Natural killer cell (primary cell): ENCODE measurements at regions not wholly inside any gene's neighbourhood (a gene's known extent, or its start where the extent isn't known, plus 50 kb on each side); places are given as distances from the start of the nearest gene placed in this dataset.

Experiments
- ATAC-seq, 3 donors: fragments of 150-1000 bp in 2 of 3; fragments of 200-7000 bp in 1 of 3; cut with Tn5 transposase; 1 replicate in 1 of 3; 2 replicates in 2 of 3; pipeline ENCODE4 v1.10.0; 2021; ENCODE audit warnings: mild to moderate bottlenecking in 2 of 3, moderate library complexity in 2 of 3
- DNase-seq, 2 donors: peaks; one replicate each; pipeline versions ENCODE4 v3.0.0 to v3.0.0-alpha.2; 2013 to 2021; ENCODE audit warnings: mixed read lengths in 1 of 2
- H3K27ac ChIP-seq: one replicate; pipeline ENCODE4 v1.5.1; 2013; ENCODE audit warnings: mild to moderate bottlenecking, low read length
- H3K27me3 ChIP-seq: one replicate; pipeline ENCODE4 v1.6.1; 2013; ENCODE audit warnings: low read length; ENCODE audit not compliant: control insufficient read depth, insufficient read depth
- H3K36me3 ChIP-seq: one replicate; pipeline ENCODE4 v1.6.1; 2013; ENCODE audit warnings: low read length; ENCODE audit not compliant: control insufficient read depth, insufficient read depth
- H3K4me1 ChIP-seq: one replicate; pipeline ENCODE4 v1.6.1; 2013; ENCODE audit warnings: low read length; ENCODE audit not compliant: control insufficient read depth, insufficient read depth
- H3K4me3 ChIP-seq: one replicate; pipeline ENCODE4 v1.5.1; 2013; ENCODE audit warnings: low read length
- H3K9me3 ChIP-seq: one replicate; pipeline ENCODE4 v1.6.1; 2013; ENCODE audit warnings: low read length; ENCODE audit not compliant: control insufficient read depth, insufficient read depth
- H3K27ac Mint-ChIP-seq, 2 donors: one replicate each; pipeline ENCODE4 v1.8.0; 2022; ENCODE audit warnings: mild to moderate bottlenecking in 2 of 2, mixed read lengths in 2 of 2, moderate library complexity in 1 of 2
- H3K27me3 Mint-ChIP-seq, 2 donors: one replicate each; pipeline ENCODE4 v1.8.0; 2022; ENCODE audit warnings: low read depth in 2 of 2, mixed read lengths in 2 of 2
- H3K36me3 Mint-ChIP-seq: one replicate; pipeline ENCODE4 v1.8.0; 2022; ENCODE audit warnings: mixed read lengths
- H3K4me1 Mint-ChIP-seq, 2 donors: one replicate each; pipeline ENCODE4 v1.8.0; 2022; ENCODE audit warnings: mixed read lengths in 2 of 2
- H3K4me3 Mint-ChIP-seq: one replicate; pipeline ENCODE4 v1.8.0; 2022; ENCODE audit warnings: mild to moderate bottlenecking, moderate library complexity, mixed read lengths
- H3K9me3 Mint-ChIP-seq, 2 donors: one replicate each; pipeline ENCODE4 v1.8.0; 2022; ENCODE audit warnings: mixed read lengths in 2 of 2
- WGBS: methylation state at CpG from one replicate; pipeline ENCODE4 v1.1.7; 2013; ENCODE audit warnings: missing lambda C conversion rate; ENCODE audit not compliant: insufficient coverage; 5-methylcytosine and 5-hydroxymethylcytosine counted together
- intact Hi-C: fragments of 100-400 bp; cut with micrococcal nuclease; formaldehyde crosslinking; loops from one replicate; pipeline ENCODE4 v1.14.2; 2022
- TF ChIP-seq, protein P1 (sequence below): fragments of 200-600 bp; IDR thresholded peaks from one replicate; pipeline ENCODE4 v1.8.0; 2022; ENCODE audit warnings: antibody characterized with exemption

DNA sequence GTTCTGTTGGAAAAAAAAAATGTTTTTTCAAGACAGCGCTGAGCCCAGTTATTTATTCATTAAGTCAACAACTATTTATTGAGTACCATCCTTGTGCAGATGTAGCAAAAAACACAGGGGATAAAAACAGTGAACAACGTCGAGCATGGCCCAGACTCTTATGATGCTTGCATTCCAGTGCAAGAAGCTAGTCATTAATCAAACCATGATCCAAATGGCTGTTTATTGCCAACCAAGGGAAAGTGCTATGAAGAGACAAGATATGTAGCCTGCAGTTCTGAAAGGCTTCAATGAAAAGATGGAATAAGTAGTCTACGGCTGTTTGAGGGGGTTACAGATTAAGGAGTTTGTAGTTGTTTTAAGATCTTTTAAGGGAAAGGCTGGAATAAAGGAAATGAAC lies 262.3 kb downstream of the NEBL start:
- H3K9me3 ChIP-seq, result no peaks in the 10 kb centered on the region
- ATAC-seq (no peak), DNase-seq (no peak)
- Mint-ChIP-seq H3K9me3 (peaks cover 7 to 8% of the 10 kb centered on the region in 2 donors), H3K4me1 (peaks cover 8 to 22% of the 10 kb centered on the region in 2 donors), H3K27ac (no peak overlapping the region), H3K27me3 (no peaks in the 10 kb centered on the region), H3K4me3 (no peak overlapping the region), H3K36me3 (no peaks in the 10 kb centered on the region)
- H3K4me3 ChIP-seq, result no peak overlapping the region
- H3K4me1 ChIP-seq, result no peaks in the 10 kb centered on the region
- TF ChIP-seq, protein P1, sequence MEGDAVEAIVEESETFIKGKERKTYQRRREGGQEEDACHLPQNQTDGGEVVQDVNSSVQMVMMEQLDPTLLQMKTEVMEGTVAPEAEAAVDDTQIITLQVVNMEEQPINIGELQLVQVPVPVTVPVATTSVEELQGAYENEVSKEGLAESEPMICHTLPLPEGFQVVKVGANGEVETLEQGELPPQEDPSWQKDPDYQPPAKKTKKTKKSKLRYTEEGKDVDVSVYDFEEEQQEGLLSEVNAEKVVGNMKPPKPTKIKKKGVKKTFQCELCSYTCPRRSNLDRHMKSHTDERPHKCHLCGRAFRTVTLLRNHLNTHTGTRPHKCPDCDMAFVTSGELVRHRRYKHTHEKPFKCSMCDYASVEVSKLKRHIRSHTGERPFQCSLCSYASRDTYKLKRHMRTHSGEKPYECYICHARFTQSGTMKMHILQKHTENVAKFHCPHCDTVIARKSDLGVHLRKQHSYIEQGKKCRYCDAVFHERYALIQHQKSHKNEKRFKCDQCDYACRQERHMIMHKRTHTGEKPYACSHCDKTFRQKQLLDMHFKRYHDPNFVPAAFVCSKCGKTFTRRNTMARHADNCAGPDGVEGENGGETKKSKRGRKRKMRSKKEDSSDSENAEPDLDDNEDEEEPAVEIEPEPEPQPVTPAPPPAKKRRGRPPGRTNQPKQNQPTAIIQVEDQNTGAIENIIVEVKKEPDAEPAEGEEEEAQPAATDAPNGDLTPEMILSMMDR, result no peak
- 89% methylated on average over 4 of the region's 4 CpGs for WGBS
- H3K36me3 ChIP-seq, result no peaks in the 10 kb centered on the region
- H3K27me3 ChIP-seq, result no peaks in the 10 kb centered on the region
- no peak overlapping the region for H3K27ac ChIP-seq
- intact Hi-C loops, result no loop called here

GRCh38 chr10:20633714-20634113 lies 263.4 kb downstream of the NEBL start:
- Histone ChIP-seq H3K36me3 (no peaks in the 10 kb centered on the region), H3K27ac (no peak overlapping the region), H3K4me1 (no peaks in the 10 kb centered on the region), H3K4me3 (no peak overlapping the region), H3K27me3 (no peaks in the 10 kb centered on the region), H3K9me3 (no peaks in the 10 kb centered on the region)
- intact Hi-C loops, result no loop called here
- 100% methylated on average over 1 of the region's 4 CpGs for WGBS
- H3K27me3 Mint-ChIP-seq, result no peaks in the 10 kb centered on the region
- DNase-seq (no peak), ATAC-seq (no peak)
- peaks cover 8 to 21% of the 10 kb centered on the region in 2 donors for H3K4me1 Mint-ChIP-seq
- no peak overlapping the region for H3K4me3 Mint-ChIP-seq
- TF ChIP-seq, protein P1, result no peak
- H3K36me3 Mint-ChIP-seq, result no peaks in the 10 kb centered on the region
- H3K27ac Mint-ChIP-seq, result no peak overlapping the region
- peaks cover 5 to 8% of the 10 kb centered on the region in 2 donors for H3K9me3 Mint-ChIP-seq

- Mint-ChIP-seq H3K27me3 (no peaks in the 10 kb centered on the region), H3K9me3 (peaks cover 4 to 10% of the 10 kb centered on the region in 2 donors), H3K4me1 (peaks cover 14 to 17% of the 10 kb centered on the region in 2 donors), H3K36me3 (peaks cover 6% of the 10 kb centered on the region), H3K27ac (no peak overlapping the region), H3K4me3 (no peak overlapping the region)
- H3K27ac ChIP-seq, result no peak overlapping the region
- intact Hi-C loops, result no loop called here
- 82% methylated on average over 2 of the region's 2 CpGs for WGBS
- TF ChIP-seq, protein P1, result no peak
- no peaks in the 10 kb centered on the region for H3K9me3 ChIP-seq
- H3K4me3 ChIP-seq, result no peak overlapping the region
- no peaks in the 10 kb centered on the region for H3K27me3 ChIP-seq
- H3K36me3 ChIP-seq, result no peaks in the 10 kb centered on the region
- ATAC-seq, result no peak
- DNase-seq, result no peak
- no peaks in the 10 kb centered on the region for H3K4me1 ChIP-seq
These were observed 264.4 kb downstream of the NEBL start for GRCh38 chr10:20632696-20633095.

- peaks cover 5 to 20% of the 10 kb centered on the region in 2 donors for H3K4me1 Mint-ChIP-seq
- no CpG with 5 or more reads among the region's 1 CpG for WGBS
- peaks cover 0 to 2% of the 10 kb centered on the region in 2 donors for H3K9me3 Mint-ChIP-seq
These were observed 265.9 kb downstream of the NEBL start for GRCh38 chr10:20631229-20631628.

More at GRCh38 chr10:20631229-20631628, 265.9 kb downstream of the NEBL start:
- Histone ChIP-seq H3K9me3 (no peaks in the 10 kb centered on the region), H3K4me1 (no peaks in the 10 kb centered on the region), H3K27ac (no peak overlapping the region), H3K27me3 (no peaks in the 10 kb centered on the region), H3K4me3 (no peak overlapping the region), H3K36me3 (no peaks in the 10 kb centered on the region)
- Mint-ChIP-seq H3K4me3 (no peak overlapping the region), H3K36me3 (peaks cover 6% of the 10 kb centered on the region), H3K27me3 (no peaks in the 10 kb centered on the region), H3K27ac (no peak overlapping the region)
- TF ChIP-seq, protein P1, result no peak
- intact Hi-C loops, result no loop called here
- no peak for DNase-seq
- no peak for ATAC-seq
